ENCODE measurements at regions not wholly inside any gene's neighbourhood (a gene's known extent, or its start where the extent isn't known, plus 50 kb on each side); places are given as distances from the start of the nearest gene placed in this dataset.

DNA sequence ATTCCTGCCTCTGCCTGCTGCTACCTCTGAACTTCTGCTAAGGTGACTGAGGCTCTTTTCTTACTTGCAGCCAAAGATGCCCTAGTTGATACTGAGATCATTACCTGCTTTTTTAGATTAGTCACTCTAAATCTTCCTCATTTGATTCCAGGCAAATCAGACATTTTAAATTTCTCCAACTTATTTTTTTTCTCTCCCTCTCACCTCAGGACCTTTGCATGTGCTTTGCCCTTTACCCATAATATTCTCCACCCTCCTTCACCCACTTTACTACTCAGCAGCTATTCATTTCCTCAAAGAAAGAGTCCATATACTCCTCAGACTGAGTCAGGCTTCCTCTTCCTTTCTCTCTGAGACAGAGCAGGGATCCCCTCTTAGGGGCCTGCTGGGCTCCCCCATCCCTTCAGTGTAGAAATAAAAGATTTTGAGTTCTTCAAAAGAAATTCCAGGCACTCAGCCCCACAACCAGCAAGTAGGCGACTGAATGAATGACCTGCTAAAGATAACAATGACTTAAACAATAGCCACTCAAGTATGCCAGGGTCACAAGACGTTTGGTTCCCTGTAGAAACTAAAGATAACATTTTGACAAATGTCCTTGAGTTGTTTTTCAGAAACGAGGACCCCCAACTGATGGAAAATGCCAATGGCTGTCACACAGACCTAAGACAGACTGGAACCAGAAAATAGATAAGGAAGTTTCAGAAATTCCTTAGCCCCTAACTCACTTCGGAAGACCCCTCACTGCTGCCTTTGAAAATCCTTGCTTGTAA lies 104.2 kb downstream of the MTNR1B start:
- H2AK9ac ChIP-seq (replicated peaks; ENCODE audit: low read depth, low read length, poor library complexity) = no peak overlapping the region
- H3K27ac ChIP-seq (ENCODE audit: insufficient read depth, low read length) = no peak overlapping the region
- H3K4me2 ChIP-seq (ENCODE audit: low read depth, low read length) = no peak overlapping the region
- H4K91ac ChIP-seq (ENCODE audit: insufficient read depth, low read depth, low read length) = no peak overlapping the region
- dilution Hi-C loops (cut with HindIII; ENCODE audit: low sequenced_read_pairs, unreplicated experiment) = no loop called here
- ATAC-seq (ENCODE audit: low read depth) (no peak), DNase-seq (no peak)
- no peak overlapping the region for H2BK15ac ChIP-seq (ENCODE audit: low read depth, low read length)
- H2BK120ac ChIP-seq (ENCODE audit: low read depth, low read length) = no peak overlapping the region
- no peaks in the 10 kb centered on the region for H3K4me1 ChIP-seq (ENCODE audit: control insufficient read depth, insufficient read depth, low read length)
- TF ChIP-seq RAD21 (IDR thresholded peaks at IDR 0.05; ENCODE audit: low read length) (no peak), BHLHE40 (IDR thresholded peaks at IDR 0.05; ENCODE audit: low read depth, low read length) (no peak)
- TF ChIP-seq, protein P1, sequence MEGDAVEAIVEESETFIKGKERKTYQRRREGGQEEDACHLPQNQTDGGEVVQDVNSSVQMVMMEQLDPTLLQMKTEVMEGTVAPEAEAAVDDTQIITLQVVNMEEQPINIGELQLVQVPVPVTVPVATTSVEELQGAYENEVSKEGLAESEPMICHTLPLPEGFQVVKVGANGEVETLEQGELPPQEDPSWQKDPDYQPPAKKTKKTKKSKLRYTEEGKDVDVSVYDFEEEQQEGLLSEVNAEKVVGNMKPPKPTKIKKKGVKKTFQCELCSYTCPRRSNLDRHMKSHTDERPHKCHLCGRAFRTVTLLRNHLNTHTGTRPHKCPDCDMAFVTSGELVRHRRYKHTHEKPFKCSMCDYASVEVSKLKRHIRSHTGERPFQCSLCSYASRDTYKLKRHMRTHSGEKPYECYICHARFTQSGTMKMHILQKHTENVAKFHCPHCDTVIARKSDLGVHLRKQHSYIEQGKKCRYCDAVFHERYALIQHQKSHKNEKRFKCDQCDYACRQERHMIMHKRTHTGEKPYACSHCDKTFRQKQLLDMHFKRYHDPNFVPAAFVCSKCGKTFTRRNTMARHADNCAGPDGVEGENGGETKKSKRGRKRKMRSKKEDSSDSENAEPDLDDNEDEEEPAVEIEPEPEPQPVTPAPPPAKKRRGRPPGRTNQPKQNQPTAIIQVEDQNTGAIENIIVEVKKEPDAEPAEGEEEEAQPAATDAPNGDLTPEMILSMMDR (conservative IDR thresholded peaks at IDR 0.05; ENCODE audit: low read depth, low read length) = no peak
- H2BK5ac ChIP-seq (ENCODE audit: low read depth, low read length, poor library complexity, severe bottlenecking) = no peak overlapping the region
- no peak overlapping the region for H3K9ac ChIP-seq (ENCODE audit: low read depth, low read length)
- no peaks in the 10 kb centered on the region for H3K79me1 ChIP-seq (ENCODE audit: low read depth in 1 of 2, low read length in 2 of 2)
- no peak overlapping the region for H2AK5ac ChIP-seq (ENCODE audit: low read depth, low read length)
- H3K18ac ChIP-seq (ENCODE audit: low read depth, low read length) = no peak overlapping the region
- no peak overlapping the region for H4K5ac ChIP-seq (ENCODE audit: low read depth, low read length)
- no peaks in the 10 kb centered on the region for H3K9me3 ChIP-seq (ENCODE audit: control insufficient read depth, insufficient read depth, low read length)
- peak overlapping the region; percentile 24 for H2AFZ ChIP-seq (replicated peaks; ENCODE audit: low read length, poor library complexity)
- CTCF ChIA-PET = no interaction called here
- no peak overlapping the region for H3K56ac ChIP-seq (ENCODE audit: extremely low read depth, insufficient read depth, low read length)
- no peak overlapping the region for H3K4ac ChIP-seq (ENCODE audit: low read depth, low read length)
- POLR2A ChIA-PET (ENCODE audit: unreplicated experiment) = no interaction called here
- no peaks in the 10 kb centered on the region for H3K27me3 ChIP-seq (ENCODE audit: control insufficient read depth, insufficient read depth, low read length)
- no TSS peak for BruUV-seq (replicated peaks)
- no peak overlapping the region for H3K14ac ChIP-seq (replicated peaks; ENCODE audit: low read depth, low read length)
- no peaks in the 10 kb centered on the region for H4K20me1 ChIP-seq (ENCODE audit: insufficient read depth, low read length)
- in situ Hi-C loops (cut with MboI; ENCODE audit: low sequenced_read_pairs) = no loop called here
- intact Hi-C loops (cut with micrococcal nuclease) = no loop called here
- no peak overlapping the region for H3K23ac ChIP-seq (ENCODE audit: low read depth, low read length)
- WGBS, 2 experiments (ENCODE audit: extremely low coverage in 2 of 2, insufficient read length in 1 of 2) = no CpG with 5 or more reads among the region's 4 CpGs
- no peaks in the 10 kb centered on the region for H3K9me1 ChIP-seq (ENCODE audit: insufficient read depth, low read length)
- no peak overlapping the region for H3K4me3 ChIP-seq (ENCODE audit: insufficient read depth, low read depth, low read length)
- H2BK20ac ChIP-seq (ENCODE audit: low read depth, low read length) = no peak overlapping the region
- no peaks in the 10 kb centered on the region for H3K36me3 ChIP-seq (ENCODE audit: control insufficient read depth, insufficient read depth, low read length)
- H4K8ac ChIP-seq (ENCODE audit: low read depth in 2 of 2, low read length in 2 of 2) = no peak overlapping the region

All from IMR-90 (cell line).